Liver (tissue), 8 donors: ENCODE measurements at regions not wholly inside any gene's neighbourhood (a gene's known extent, or its start where the extent isn't known, plus 50 kb on each side); places are given as distances from the start of the nearest gene placed in this dataset.

Experiments used
- DNase-seq: peaks from one replicate; pipeline ENCODE4 v3.0.0-alpha.2; 2017; ENCODE audit warnings: low spot score
- H3K27ac ChIP-seq, 2 donors: one replicate each; pipeline ENCODE4 v1.7.0; 2013; ENCODE audit warnings: inconsistent platforms in 2 of 2, low read length in 2 of 2, control low read depth in 1 of 2, low read depth in 1 of 2, mild to moderate bottlenecking in 1 of 2
- H3K27me3 ChIP-seq, 4 donors: one replicate each; pipeline versions ENCODE4 v1.6.1 to v1.7.0; 2013; ENCODE audit warnings: low read length in 3 of 4, inconsistent platforms in 1 of 4, mild to moderate bottlenecking in 1 of 4, moderate library complexity in 1 of 4; ENCODE audit not compliant: control insufficient read depth in 4 of 4, insufficient read depth in 4 of 4
- H3K36me3 ChIP-seq, 4 donors: one replicate each; pipeline versions ENCODE4 v1.6.1 to v1.7.0; 2013; ENCODE audit warnings: low read length in 3 of 4, mild to moderate bottlenecking in 3 of 4, low read depth in 1 of 4, moderate library complexity in 1 of 4; ENCODE audit not compliant: control insufficient read depth in 4 of 4, insufficient read depth in 3 of 4
- H3K4me1 ChIP-seq, 4 donors: one replicate each; pipeline versions ENCODE4 v1.6.1 to v1.7.0; 2013; ENCODE audit warnings: low read length in 3 of 4, mild to moderate bottlenecking in 3 of 4, moderate library complexity in 1 of 4; ENCODE audit not compliant: control insufficient read depth in 4 of 4, insufficient read depth in 4 of 4
- H3K4me3 ChIP-seq, 3 donors: one replicate each; pipeline versions ENCODE4 v1.6.1 to v1.7.0; 2013; ENCODE audit warnings: low read length in 3 of 3, control low read depth in 1 of 3, low read depth in 1 of 3, mild to moderate bottlenecking in 1 of 3
- H3K9ac ChIP-seq, 2 donors: one replicate each; pipeline ENCODE4 v1.7.0; 2013; ENCODE audit warnings: low read length in 2 of 2, mild to moderate bottlenecking in 2 of 2, moderate library complexity in 2 of 2, control low read depth in 1 of 2, low read depth in 1 of 2
- H3K9me3 ChIP-seq, 4 donors: one replicate each; pipeline versions ENCODE4 v1.6.1 to v1.7.0; 2013; ENCODE audit warnings: low read length in 3 of 4; ENCODE audit not compliant: control insufficient read depth in 4 of 4
- ATF3 ChIP-seq: IDR thresholded peaks from 2 replicates; pipeline ENCODE4 v1.6.1; 2016; ENCODE audit warnings: antibody characterized with exemption
- CTCF ChIP-seq: fragments of 150-350 bp; IDR thresholded peaks from 2 replicates; pipeline ENCODE4 v1.5.1; 2017; ENCODE audit warnings: improper control_type of control experiment, low read depth, low read length; ENCODE audit not compliant: missing input control
- FOXA2 ChIP-seq: IDR thresholded peaks from 2 replicates; pipeline ENCODE4 v1.6.1; 2016; ENCODE audit warnings: antibody characterized with exemption
- HNF4A ChIP-seq, 2 donors: conservative IDR thresholded peaks; 2 replicates each; pipeline ENCODE4 v1.6.1; 2016; ENCODE audit warnings: antibody characterized with exemption in 2 of 2, mild to moderate bottlenecking in 2 of 2
- HNF4G ChIP-seq: IDR thresholded peaks from 2 replicates; pipeline ENCODE4 v1.6.1; 2016; ENCODE audit warnings: antibody characterized with exemption
- NR2F2 ChIP-seq: IDR thresholded peaks from 2 replicates; pipeline ENCODE4 v1.6.1; 2016; ENCODE audit warnings: antibody characterized with exemption
- RAD21 ChIP-seq, 2 donors: IDR thresholded peaks; 2 replicates each; pipeline ENCODE4 v1.6.1; 2016; ENCODE audit warnings: antibody characterized with exemption in 2 of 2, mild to moderate bottlenecking in 2 of 2
- SP1 ChIP-seq: IDR thresholded peaks from 2 replicates; pipeline ENCODE4 v1.6.1; 2018; ENCODE audit warnings: antibody characterized with exemption, mild to moderate bottlenecking
- WGBS: extraction: QIAGEN DNeasy Blood & Tissue Kit; methylation state at CpG from one replicate; pipeline ENCODE4 v1.1.7; 2013; 5-methylcytosine and 5-hydroxymethylcytosine counted together
- TF ChIP-seq, protein P1 (sequence below): IDR thresholded peaks from 2 replicates; pipeline ENCODE4 v1.6.1; 2016; ENCODE audit warnings: antibody characterized with exemption
- TF ChIP-seq, protein P2 (sequence below): IDR thresholded peaks from 2 replicates; pipeline ENCODE4 v1.6.1; 2016; ENCODE audit warnings: antibody characterized with exemption, mild to moderate bottlenecking
- donor health status: healthy.
- donor health status: healthy.
- donor health status: healthy.
- donor health status: healthy.
- donor health status: healthy.

GRCh38 chr4:103998756-103999155 lies 279.0 kb upstream of the TACR3 start:
- no peak for DNase-seq
- TF ChIP-seq, protein P1, sequence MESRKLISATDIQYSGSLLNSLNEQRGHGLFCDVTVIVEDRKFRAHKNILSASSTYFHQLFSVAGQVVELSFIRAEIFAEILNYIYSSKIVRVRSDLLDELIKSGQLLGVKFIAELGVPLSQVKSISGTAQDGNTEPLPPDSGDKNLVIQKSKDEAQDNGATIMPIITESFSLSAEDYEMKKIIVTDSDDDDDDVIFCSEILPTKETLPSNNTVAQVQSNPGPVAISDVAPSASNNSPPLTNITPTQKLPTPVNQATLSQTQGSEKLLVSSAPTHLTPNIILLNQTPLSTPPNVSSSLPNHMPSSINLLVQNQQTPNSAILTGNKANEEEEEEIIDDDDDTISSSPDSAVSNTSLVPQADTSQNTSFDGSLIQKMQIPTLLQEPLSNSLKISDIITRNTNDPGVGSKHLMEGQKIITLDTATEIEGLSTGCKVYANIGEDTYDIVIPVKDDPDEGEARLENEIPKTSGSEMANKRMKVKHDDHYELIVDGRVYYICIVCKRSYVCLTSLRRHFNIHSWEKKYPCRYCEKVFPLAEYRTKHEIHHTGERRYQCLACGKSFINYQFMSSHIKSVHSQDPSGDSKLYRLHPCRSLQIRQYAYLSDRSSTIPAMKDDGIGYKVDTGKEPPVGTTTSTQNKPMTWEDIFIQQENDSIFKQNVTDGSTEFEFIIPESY: no peak
- TF ChIP-seq NR2F2: no peak
- H3K9ac ChIP-seq: no peak overlapping the region

DNA sequence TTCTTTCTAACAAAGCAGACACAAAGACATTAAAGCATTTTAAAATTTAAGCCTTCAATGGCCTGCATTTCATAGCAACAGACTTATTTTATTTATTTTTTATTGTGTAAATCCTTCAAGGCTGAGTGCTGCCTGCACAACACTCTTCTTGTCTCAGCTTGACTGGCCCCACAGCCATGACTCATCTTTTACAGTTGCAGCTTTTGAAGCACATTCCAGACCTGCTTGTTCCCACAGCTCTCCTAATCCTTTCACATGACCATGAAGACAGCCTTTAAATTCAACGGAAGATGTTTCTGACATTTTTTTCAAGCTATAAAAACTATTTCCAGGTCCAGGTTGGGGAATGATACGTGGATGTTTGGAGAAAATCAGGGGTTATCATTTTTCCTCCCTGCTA lies 276.9 kb upstream of the TACR3 start:
- WGBS: 38% methylated on average over 2 of the region's 2 CpGs
- Histone ChIP-seq H3K9me3 (peaks cover 0 to 1% (median 0%) of the 10 kb centered on the region in 4 donors), H3K9ac (no peak overlapping the region), H3K4me3 (no peak overlapping the region), H3K27ac (no peak overlapping the region), H3K4me1 (no peaks in the 10 kb centered on the region), H3K27me3 (no peaks in the 10 kb centered on the region), H3K36me3 (no peaks in the 10 kb centered on the region)
- DNase-seq: no peak
- TF ChIP-seq ATF3: no peak
- TF ChIP-seq SP1: no peak
- TF ChIP-seq, protein P2, sequence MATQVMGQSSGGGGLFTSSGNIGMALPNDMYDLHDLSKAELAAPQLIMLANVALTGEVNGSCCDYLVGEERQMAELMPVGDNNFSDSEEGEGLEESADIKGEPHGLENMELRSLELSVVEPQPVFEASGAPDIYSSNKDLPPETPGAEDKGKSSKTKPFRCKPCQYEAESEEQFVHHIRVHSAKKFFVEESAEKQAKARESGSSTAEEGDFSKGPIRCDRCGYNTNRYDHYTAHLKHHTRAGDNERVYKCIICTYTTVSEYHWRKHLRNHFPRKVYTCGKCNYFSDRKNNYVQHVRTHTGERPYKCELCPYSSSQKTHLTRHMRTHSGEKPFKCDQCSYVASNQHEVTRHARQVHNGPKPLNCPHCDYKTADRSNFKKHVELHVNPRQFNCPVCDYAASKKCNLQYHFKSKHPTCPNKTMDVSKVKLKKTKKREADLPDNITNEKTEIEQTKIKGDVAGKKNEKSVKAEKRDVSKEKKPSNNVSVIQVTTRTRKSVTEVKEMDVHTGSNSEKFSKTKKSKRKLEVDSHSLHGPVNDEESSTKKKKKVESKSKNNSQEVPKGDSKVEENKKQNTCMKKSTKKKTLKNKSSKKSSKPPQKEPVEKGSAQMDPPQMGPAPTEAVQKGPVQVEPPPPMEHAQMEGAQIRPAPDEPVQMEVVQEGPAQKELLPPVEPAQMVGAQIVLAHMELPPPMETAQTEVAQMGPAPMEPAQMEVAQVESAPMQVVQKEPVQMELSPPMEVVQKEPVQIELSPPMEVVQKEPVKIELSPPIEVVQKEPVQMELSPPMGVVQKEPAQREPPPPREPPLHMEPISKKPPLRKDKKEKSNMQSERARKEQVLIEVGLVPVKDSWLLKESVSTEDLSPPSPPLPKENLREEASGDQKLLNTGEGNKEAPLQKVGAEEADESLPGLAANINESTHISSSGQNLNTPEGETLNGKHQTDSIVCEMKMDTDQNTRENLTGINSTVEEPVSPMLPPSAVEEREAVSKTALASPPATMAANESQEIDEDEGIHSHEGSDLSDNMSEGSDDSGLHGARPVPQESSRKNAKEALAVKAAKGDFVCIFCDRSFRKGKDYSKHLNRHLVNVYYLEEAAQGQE: no peak
- no peak for TF ChIP-seq CTCF
- no peak for TF ChIP-seq HNF4A (conservative IDR thresholded peaks at IDR 0.05)
- no peak for TF ChIP-seq NR2F2

More at GRCh38 chr4:103998756-103999155, 279.0 kb upstream of the TACR3 start:
- Histone ChIP-seq H3K27me3 (no peaks in the 10 kb centered on the region), H3K4me3 (no peak overlapping the region), H3K9me3 (no peaks in the 10 kb centered on the region), H3K4me1 (no peaks in the 10 kb centered on the region), H3K36me3 (no peaks in the 10 kb centered on the region), H3K27ac (no peak overlapping the region)
- 70% methylated on average over 3 of the region's 3 CpGs for WGBS

GRCh38 chr4:103996064-103996463 lies 276.3 kb upstream of the TACR3 start:
- TF ChIP-seq RAD21 (IDR thresholded peaks at IDR 0.05): peak in 1 of 2 donors; percentile 6
- TF ChIP-seq HNF4G: no peak
- no peak for TF ChIP-seq NR2F2
- no peak for TF ChIP-seq CTCF
- TF ChIP-seq FOXA2: no peak
- no peak for DNase-seq
- 19% methylated on average over 2 of the region's 2 CpGs for WGBS
- H3K4me1 ChIP-seq: no peaks in the 10 kb centered on the region
- H3K36me3 ChIP-seq: no peaks in the 10 kb centered on the region
- peaks cover 0 to 6% (median 2%) of the 10 kb centered on the region in 4 donors for H3K9me3 ChIP-seq
- H3K27me3 ChIP-seq: no peaks in the 10 kb centered on the region
- H3K4me3 ChIP-seq: no peak overlapping the region
- H3K9ac ChIP-seq: no peak overlapping the region
- H3K27ac ChIP-seq: no peak overlapping the region
